ENCODE measurements at regions not wholly inside any gene's neighbourhood (a gene's known extent, or its start where the extent isn't known, plus 50 kb on each side); places are given as distances from the start of the nearest gene placed in this dataset.

- H3K4me2 ChIP-seq (ENCODE audit: low read depth, low read length, poor library complexity, severe bottlenecking) = no peak overlapping the region
- no peaks in the 10 kb centered on the region for H3K27me3 ChIP-seq (ENCODE audit: low read length)
- H3K36me3 ChIP-seq (ENCODE audit: low read length) = no peaks in the 10 kb centered on the region
- TF ChIP-seq EZH2phosphoT487 (conservative IDR thresholded peaks at IDR 0.05; ENCODE audit: low read length) = no peak
- TF ChIP-seq CTCF (IDR thresholded peaks at IDR 0.05; ENCODE audit: insufficient read depth, low read length, poor library complexity, severe bottlenecking) = no peak
- H3K9me3 ChIP-seq (ENCODE audit: insufficient read depth, low read length) = no peaks in the 10 kb centered on the region
- H3K9me2 ChIP-seq (replicated peaks; ENCODE audit: insufficient read depth, low read length) = no peaks in the 10 kb centered on the region
- no peak overlapping the region for H2AFZ ChIP-seq (ENCODE audit: low read depth, low read length, severe bottlenecking)
- no peak overlapping the region for H3K9ac ChIP-seq (ENCODE audit: low read length)
- no peaks in the 10 kb centered on the region for H3F3A ChIP-seq (ENCODE audit: insufficient read depth)
- no peaks in the 10 kb centered on the region for H4K20me1 ChIP-seq (ENCODE audit: low read depth, low read length)
- H3K79me2 ChIP-seq (ENCODE audit: insufficient read depth, low read length) = no peaks in the 10 kb centered on the region
- H3K27ac ChIP-seq (ENCODE audit: low read depth, low read length) = no peak overlapping the region
- no peak overlapping the region for H3K4me3 ChIP-seq (ENCODE audit: insufficient read depth, low read length, poor library complexity, severe bottlenecking)
Observed at GRCh38 chr17:5951912-5952311, 118.3 kb upstream of the WSCD1 start.

- H3K4me3 ChIP-seq (ENCODE audit: insufficient read depth, low read length, poor library complexity, severe bottlenecking) = no peak overlapping the region
- H4K20me1 ChIP-seq (ENCODE audit: low read depth, low read length) = no peaks in the 10 kb centered on the region
- no peak overlapping the region for H3K4me2 ChIP-seq (ENCODE audit: low read depth, low read length, poor library complexity, severe bottlenecking)
- H3K27ac ChIP-seq (ENCODE audit: low read depth, low read length) = no peak overlapping the region
- TF ChIP-seq CTCF (IDR thresholded peaks at IDR 0.05; ENCODE audit: insufficient read depth, low read length, poor library complexity, severe bottlenecking) = no peak
- H3K79me2 ChIP-seq (ENCODE audit: insufficient read depth, low read length) = no peaks in the 10 kb centered on the region
- H3K36me3 ChIP-seq (ENCODE audit: low read length) = no peaks in the 10 kb centered on the region
- no peak overlapping the region for H3K9ac ChIP-seq (ENCODE audit: low read length)
- H2AFZ ChIP-seq (ENCODE audit: low read depth, low read length, severe bottlenecking) = no peak overlapping the region
- H3F3A ChIP-seq (ENCODE audit: insufficient read depth) = no peaks in the 10 kb centered on the region
- no peaks in the 10 kb centered on the region for H3K27me3 ChIP-seq (ENCODE audit: low read length)
- H3K9me3 ChIP-seq (ENCODE audit: insufficient read depth, low read length) = no peaks in the 10 kb centered on the region
- no peaks in the 10 kb centered on the region for H3K9me2 ChIP-seq (replicated peaks; ENCODE audit: insufficient read depth, low read length)
Observed at GRCh38 chr17:5952518-5952917, 117.7 kb upstream of the WSCD1 start.

- H4K20me1 ChIP-seq (ENCODE audit: low read depth, low read length) = no peaks in the 10 kb centered on the region
- no peaks in the 10 kb centered on the region for H3K79me2 ChIP-seq (ENCODE audit: insufficient read depth, low read length)
- H3K9me3 ChIP-seq (ENCODE audit: insufficient read depth, low read length) = no peaks in the 10 kb centered on the region
- no peak overlapping the region for H2AFZ ChIP-seq (ENCODE audit: low read depth, low read length, severe bottlenecking)
- no peaks in the 10 kb centered on the region for H3K27me3 ChIP-seq (ENCODE audit: low read length)
- H3K36me3 ChIP-seq (ENCODE audit: low read length) = no peaks in the 10 kb centered on the region
- H3K4me3 ChIP-seq (ENCODE audit: insufficient read depth, low read length, poor library complexity, severe bottlenecking) = no peak overlapping the region
- no peak overlapping the region for H3K27ac ChIP-seq (ENCODE audit: low read depth, low read length)
- TF ChIP-seq EZH2phosphoT487 (conservative IDR thresholded peaks at IDR 0.05; ENCODE audit: low read length) (no peak), CTCF (IDR thresholded peaks at IDR 0.05; ENCODE audit: insufficient read depth, low read length, poor library complexity, severe bottlenecking) (no peak)
- no peaks in the 10 kb centered on the region for H3K9me2 ChIP-seq (replicated peaks; ENCODE audit: insufficient read depth, low read length)
- no peak overlapping the region for H3K4me2 ChIP-seq (ENCODE audit: low read depth, low read length, poor library complexity, severe bottlenecking)
- H3K9ac ChIP-seq (ENCODE audit: low read length) = no peak overlapping the region
- H3F3A ChIP-seq (ENCODE audit: insufficient read depth) = no peaks in the 10 kb centered on the region
Observed at GRCh38 chr17:5955764-5956163, 114.4 kb upstream of the WSCD1 start.

- H3K4me3 ChIP-seq (ENCODE audit: insufficient read depth, low read length, poor library complexity, severe bottlenecking) = no peak overlapping the region
- H3F3A ChIP-seq (ENCODE audit: insufficient read depth) = no peaks in the 10 kb centered on the region
- H3K4me2 ChIP-seq (ENCODE audit: low read depth, low read length, poor library complexity, severe bottlenecking) = no peak overlapping the region
Observed at GRCh38 chr17:5958850-5959249, 111.3 kb upstream of the WSCD1 start.

More at GRCh38 chr17:5958850-5959249, 111.3 kb upstream of the WSCD1 start:
- H3K36me3 ChIP-seq (ENCODE audit: low read length) = no peaks in the 10 kb centered on the region
- H3K9me3 ChIP-seq (ENCODE audit: insufficient read depth, low read length) = no peaks in the 10 kb centered on the region
- no peak overlapping the region for H3K9ac ChIP-seq (ENCODE audit: low read length)
- H3K9me2 ChIP-seq (replicated peaks; ENCODE audit: insufficient read depth, low read length) = no peaks in the 10 kb centered on the region
- no peaks in the 10 kb centered on the region for H4K20me1 ChIP-seq (ENCODE audit: low read depth, low read length)
- TF ChIP-seq EZH2phosphoT487 (conservative IDR thresholded peaks at IDR 0.05; ENCODE audit: low read length) (no peak), CTCF (IDR thresholded peaks at IDR 0.05; ENCODE audit: insufficient read depth, low read length, poor library complexity, severe bottlenecking) (no peak)
- no peak overlapping the region for H3K27ac ChIP-seq (ENCODE audit: low read depth, low read length)
- H3K79me2 ChIP-seq (ENCODE audit: insufficient read depth, low read length) = no peaks in the 10 kb centered on the region
- no peak overlapping the region for H2AFZ ChIP-seq (ENCODE audit: low read depth, low read length, severe bottlenecking)
- no peaks in the 10 kb centered on the region for H3K27me3 ChIP-seq (ENCODE audit: low read length)

Data from SU-DHL-6 (cell line).